ENCODE measurements at regions not wholly inside any gene's neighbourhood (a gene's known extent, or its start where the extent isn't known, plus 50 kb on each side); places are given as distances from the start of the nearest gene placed in this dataset.
"Not testable (repeated sequence)": the region's sequence is repeated elsewhere in the genome, so short reads cannot be mapped to it uniquely, and the experiment has no call there.

GRCh38 chr18:76720683-76721082, 101.7 kb upstream of the ZNF236 start:
- DNase-seq, result no peak

DNA sequence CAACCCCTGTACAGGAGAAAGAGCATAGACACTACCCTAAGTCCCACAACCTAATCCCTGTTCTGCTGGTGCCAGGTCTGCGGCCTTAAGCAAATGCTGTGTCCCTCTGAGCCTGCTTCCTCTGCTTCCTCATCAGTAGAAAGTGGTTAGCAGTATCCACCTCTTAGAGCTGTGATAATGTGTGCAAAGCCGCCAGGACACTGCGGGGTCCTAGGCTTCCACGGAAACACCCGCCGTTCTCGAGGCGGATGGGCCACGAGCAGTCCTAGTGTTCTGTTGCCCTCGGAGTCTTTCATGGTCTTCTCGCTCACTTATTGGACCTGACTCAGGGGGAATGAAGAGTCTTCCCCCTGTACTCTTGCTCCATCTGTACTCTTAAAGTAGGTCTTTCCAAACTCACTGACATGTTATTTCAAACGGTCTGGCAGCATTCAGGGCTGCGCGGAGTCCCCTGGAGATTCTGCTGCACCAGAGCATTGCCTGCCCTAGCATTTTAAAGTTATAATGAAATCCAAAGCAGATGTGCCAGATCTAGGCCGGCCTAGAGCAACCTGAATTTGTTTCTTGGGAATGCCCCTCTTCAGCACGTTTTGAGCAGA, 107.2 kb upstream of the ZNF236 start:
- no peak for DNase-seq

GRCh38 chr18:76713432-76713831, 108.9 kb upstream of the ZNF236 start:
- no peak for DNase-seq

- no peak for DNase-seq
These were observed 109.7 kb upstream of the ZNF236 start for GRCh38 chr18:76712511-76713140.

- no peak for DNase-seq
These were observed 111.5 kb upstream of the ZNF236 start for GRCh38 chr18:76710646-76711520.

- peak; percentile 42 for DNase-seq
These were observed 112.4 kb upstream of the ZNF236 start for GRCh38 chr18:76709659-76710645.

- no peak for DNase-seq
These were observed 113.5 kb upstream of the ZNF236 start for GRCh38 chr18:76708722-76709353.

- DNase-seq, result no peak
These were observed 114.2 kb upstream of the ZNF236 start for GRCh38 chr18:76708071-76708721.

GRCh38 chr18:76707534-76707933, 114.8 kb upstream of the ZNF236 start:
- DNase-seq, result no peak

DNA sequence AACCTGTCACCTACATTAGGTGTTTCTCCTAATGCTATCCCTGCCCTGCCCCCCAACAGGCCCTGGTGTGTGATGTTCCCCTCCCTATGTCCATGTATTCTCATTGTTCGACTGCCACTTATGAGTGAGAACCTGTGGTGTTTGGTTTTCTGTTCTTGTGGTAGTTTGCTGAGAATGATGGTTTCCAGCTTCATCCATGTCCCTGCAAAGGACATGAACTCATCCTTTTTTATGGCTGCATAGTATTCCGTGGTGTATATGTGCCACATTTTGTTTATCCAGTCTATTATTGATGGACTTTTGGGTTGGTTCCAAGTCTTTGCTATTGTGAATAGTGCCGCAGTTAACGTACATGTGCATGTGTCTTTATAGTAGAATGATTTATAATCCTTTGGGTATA, 117.8 kb upstream of the ZNF236 start:
- DNase-seq, result not testable (repeated sequence)

GRCh38 chr18:76699923-76700322, 122.4 kb upstream of the ZNF236 start:
- DNase-seq, result no peak

- DNase-seq, result no peak
These were observed 124.9 kb upstream of the ZNF236 start for GRCh38 chr18:76697441-76697901.

DNA sequence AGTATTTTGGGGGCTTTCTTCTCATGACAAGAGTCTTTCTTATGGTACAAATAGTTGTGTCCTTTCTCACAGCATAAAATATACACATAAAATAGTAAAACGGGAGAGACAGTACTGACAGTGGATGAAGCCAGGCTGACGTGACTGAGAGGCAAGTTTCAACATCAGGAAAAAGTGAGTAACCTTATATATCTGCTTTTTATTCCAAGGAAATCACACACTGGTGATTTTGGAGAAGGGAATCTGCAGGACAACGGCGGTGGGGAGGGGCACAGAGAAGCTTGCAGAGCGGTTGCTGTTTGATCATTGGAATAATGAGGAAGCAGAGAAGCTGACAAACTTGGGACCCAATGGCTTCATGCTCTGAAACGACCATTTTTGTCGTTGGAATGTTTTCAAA, 130.6 kb upstream of the ZNF236 start:
- DNase-seq, result no peak

- DNase-seq, result no peak
These were observed 132.6 kb upstream of the ZNF236 start for GRCh38 chr18:76689646-76690264.

GRCh38 chr18:76688724-76689472, 133.5 kb upstream of the ZNF236 start:
- no peak for DNase-seq

GRCh38 chr18:76687304-76687962, 134.9 kb upstream of the ZNF236 start:
- DNase-seq, result no peak

GRCh38 chr18:76686737-76687231, 135.6 kb upstream of the ZNF236 start:
- no peak for DNase-seq

DNA sequence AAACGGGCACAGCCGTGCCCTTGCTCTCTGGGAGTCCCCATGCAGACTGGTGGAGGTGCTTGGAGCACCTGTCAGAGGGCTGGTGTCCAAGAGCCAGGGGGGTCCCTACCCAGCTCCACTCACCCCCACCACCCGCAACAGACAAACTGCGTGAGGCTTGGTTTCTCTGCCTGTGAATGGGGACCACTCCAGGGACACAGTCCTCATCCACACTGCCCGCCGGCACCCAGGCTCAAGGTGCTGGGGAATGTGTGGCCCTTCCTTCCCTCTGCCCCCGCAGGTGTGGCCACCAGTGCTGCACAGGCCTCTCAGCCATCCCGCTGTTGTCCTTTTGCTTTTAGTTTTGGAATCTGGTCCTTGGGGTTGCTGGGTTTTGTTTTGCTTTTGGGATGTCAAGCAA, 136.5 kb upstream of the ZNF236 start:
- DNase-seq, result no peak

DNA sequence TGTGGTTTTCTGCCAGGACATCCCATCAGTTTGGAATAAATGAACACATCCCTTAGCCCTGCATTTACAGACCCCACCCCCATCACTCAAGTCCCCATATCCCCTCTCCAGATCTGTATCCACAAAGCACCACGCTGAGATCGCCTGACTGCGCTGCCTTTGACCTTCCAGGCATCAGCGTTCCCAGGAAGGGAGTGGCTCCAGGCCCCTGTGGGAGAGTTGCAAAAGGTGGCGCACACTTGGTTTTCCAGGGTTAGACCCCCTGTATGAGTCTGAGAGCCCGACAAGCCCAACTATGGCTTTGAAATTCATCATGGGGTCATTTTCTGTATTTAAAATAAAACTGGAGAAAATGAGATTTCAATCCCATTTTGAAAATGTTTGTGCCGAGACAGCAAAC, 137.0 kb upstream of the ZNF236 start:
- no peak for DNase-seq

Measured in effector CD8-positive, alpha-beta T cell (primary cell).